HG03457 (cell line): ENCODE measurements at regions not wholly inside any gene's neighbourhood (a gene's known extent, or its start where the extent isn't known, plus 50 kb on each side); places are given as distances from the start of the nearest gene placed in this dataset.

Experiments
- ATAC-seq: cut with Tn5 transposase; IDR thresholded peaks from one replicate; pipeline ENCODE4 v1.9.1; 2021; ENCODE audit warnings: moderate number of reproducible peaks; ENCODE audit not compliant: unreplicated experiment

DNA sequence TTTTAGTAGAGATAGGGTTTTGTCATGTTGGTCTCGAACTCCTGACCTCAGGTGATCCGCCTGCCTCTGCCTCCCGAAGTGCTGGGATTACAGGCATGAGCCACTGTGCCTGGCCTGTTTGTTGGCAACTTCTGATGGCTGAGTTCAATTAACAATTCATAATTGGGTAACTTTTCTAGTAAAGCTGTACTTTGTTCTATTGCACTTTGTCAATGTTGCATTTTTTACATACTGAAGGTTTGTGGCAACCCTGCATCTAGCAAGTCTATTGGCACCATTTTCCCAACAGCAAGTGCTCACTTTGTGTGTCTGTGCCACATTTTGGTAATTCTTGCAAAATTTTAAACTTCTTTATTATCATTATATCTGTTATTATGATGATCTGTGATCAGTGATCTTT, 64.5 kb upstream of the USP24 start:
- ATAC-seq, result no peak

DNA sequence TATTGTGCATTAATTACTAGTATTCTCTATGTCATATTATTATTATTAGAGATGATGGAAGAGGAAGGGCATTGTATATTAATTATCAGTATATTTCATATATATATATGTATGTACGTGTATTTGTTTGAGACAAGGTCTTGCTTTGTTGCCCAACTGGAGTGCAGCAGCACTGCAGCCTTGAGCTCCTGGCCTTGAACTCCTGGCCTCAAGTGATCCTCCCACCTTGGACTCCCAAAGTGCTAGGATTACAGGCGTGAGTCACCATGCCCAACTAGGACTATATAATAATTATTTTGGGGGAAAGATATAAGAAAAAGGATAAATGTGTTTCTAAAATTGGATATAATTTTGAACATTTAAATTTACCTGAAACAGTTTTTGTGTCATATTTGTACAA, 63.2 kb upstream of the USP24 start:
- no peak for ATAC-seq

DNA sequence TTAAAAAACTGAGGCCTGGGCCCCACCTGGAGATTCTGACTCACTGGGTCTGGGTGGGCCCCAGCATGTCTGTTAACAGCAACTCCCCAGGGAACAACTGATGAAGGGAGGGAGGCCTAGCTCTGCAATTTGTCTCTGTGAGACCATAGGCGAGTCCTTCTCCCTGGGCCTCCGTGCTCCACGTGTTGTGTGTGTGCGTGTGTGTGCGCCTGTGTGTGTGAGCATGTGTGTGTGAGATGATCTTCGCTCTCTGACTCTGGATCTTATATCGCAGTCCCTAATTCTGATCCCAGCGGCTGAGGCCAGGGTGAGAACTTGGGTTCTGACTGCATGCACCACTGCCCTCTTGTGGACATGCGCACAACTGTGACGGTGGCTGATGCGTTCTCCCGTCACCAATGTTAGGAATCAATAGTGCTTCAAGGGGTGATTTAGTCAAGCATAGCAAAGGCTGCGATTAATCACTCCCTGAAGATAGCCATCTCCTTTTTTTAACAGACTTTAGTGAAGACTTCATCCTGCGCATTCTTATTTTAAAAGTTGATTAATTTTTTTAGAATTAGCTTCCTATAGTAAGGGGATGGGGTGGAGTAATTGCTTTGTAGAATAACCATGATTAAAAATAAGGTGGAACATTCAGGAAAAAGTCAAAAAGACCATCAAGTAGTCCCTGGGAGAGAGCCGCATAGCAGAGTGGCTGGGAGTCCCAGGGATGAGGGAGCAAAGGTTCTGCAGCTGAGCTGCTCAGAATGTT, 62.4 kb upstream of the USP24 start:
- ATAC-seq, result peak; percentile 72

DNA sequence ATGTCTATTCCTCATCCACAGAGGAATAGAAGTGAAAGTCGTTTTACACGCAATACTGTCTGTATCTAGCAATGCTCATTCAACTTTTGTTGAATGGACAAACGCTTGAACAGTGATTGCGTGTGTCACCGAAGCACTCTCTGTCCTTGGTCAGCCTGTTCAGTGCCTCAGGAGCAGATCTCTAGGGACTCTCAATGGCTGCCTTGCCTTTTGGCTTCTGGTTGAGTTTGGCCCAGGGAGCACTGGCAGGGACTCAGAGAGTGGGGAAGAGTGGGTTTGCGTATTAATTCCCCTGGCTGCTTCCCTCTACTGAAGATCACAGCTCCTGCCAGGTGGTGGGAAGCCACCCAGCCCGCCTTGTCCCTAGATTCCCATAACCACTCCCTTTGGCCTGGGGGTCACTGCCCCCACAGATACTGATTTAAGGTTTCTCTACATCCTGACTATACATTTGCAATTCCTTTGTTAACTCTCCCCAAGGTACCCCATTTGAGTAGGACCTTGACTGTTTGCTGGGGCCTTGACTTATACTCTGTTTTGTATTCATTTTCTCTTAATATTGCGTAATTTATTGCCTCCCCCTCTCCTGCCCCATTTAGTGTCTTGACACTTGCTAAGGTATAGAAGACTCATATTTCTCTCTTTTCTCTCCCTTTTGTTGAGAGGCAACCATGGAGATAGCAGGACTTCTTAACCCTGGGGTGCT, 61.7 kb upstream of the USP24 start:
- ATAC-seq, result no peak

DNA sequence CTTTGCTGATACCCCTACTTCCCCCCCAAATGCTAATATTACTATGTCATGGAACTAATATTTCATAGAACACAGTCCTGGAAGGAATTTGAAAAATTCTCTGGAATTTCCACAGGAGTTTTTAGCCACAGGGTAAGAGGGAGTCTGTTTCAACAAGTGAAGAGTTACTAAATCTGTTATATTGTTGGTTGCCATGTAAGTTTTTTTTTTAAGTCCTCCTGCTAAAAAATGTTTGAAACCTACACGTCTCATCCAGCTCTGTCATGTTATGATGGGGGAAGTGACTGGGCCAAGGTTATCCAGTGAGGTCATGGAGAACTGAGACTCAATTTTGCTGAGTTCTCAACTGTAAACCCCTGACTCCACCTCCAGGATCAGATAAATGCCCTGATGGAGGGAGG, 60.8 kb upstream of the USP24 start:
- no peak for ATAC-seq

DNA sequence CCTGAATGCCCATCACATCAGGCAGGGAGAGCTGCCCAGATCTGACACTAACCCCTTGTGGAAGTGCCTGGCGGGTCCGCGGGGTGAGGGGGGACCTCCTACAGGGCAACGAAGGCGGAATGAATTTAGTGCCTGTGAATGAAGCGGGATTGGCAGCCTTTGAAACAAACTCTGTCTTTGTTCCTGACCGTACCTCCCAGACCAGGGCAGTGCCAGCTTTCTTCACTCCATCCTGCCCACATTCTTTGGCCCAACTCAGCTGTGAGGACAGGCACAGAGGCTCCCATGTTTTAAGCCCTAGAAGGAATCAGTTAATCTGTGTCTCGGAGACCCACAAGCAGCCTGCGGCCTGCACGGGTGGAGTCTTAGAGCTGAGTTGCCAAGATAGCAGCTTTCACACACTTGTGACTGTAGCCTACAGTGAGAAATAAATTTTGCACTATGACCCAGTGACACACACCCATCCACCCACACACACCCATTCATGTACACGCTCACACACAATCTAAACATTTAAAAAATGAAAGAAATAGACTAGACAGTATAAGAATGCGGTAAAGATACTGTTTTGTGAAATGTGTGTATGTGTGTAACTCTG, 60.1 kb upstream of the USP24 start:
- no peak for ATAC-seq

DNA sequence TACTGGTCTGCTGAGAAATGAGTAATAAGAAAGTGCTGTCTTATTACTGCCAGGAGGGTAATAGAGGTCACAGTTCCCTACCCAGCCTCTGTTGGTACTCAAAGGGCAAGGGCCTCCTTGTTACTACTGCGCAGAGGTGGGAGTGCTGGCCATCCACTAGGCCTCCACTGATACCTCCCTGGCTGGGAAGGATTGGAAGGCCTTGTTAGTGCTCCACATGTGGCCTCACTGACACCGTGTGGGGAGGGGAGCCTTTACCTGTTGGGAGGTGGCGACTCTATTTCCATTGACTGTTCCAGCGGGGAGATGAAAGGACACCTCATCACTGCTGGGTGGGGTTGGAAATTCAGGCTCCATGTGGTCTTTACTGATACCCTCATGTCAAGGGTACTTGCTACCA, 57.8 kb upstream of the USP24 start:
- no peak for ATAC-seq
